ENCODE measurements at regions not wholly inside any gene's neighbourhood (a gene's known extent, or its start where the extent isn't known, plus 50 kb on each side); places are given as distances from the start of the nearest gene placed in this dataset.
"Not testable (repeated sequence)": the region's sequence is repeated elsewhere in the genome, so short reads cannot be mapped to it uniquely, and the experiment has no call there.

DNA sequence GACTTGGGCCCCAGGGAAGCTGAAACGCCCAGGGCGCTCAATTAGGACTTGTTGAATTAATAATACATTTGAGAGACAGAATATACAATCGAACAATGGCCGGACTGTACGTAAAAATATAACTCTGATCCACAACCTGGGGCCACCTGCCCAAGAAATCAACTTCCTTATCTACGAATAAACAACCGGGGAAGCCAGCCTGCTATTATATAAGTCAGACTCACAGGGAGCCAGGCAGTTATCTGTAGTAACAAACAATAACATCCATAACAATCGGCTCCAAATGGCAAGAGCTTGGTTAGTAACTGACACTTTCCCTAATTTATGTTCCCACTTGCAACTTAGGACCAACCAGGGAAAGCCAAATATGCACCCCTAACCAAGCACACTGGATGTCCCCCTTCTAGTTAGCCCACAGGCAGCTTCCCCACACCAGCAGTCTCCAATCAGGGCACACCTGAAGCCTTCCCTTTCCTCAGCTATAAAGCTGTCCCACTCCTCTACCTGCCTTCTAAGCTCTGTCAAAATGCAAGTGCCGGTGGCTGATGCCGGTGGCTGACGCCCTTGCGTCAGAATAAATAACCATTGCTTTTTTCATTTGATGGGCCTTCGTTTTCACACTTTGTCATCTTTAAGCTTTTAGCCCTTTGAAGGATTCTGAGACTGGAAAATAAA is 135.2 kb downstream of the FAM72B start:
- H3K27me3 ChIP-seq (ENCODE audit: control insufficient read depth, insufficient read depth, low read length); H3K4me1 Mint-ChIP-seq; H3K4me3 ChIP-seq (ENCODE audit: low read depth, low read length); ATAC-seq (ENCODE audit: low read depth in 2 of 2); H3K36me3 Mint-ChIP-seq; H3K36me3 ChIP-seq (ENCODE audit: control insufficient read depth, insufficient read depth, low read length); DNase-seq; H3K9me3 ChIP-seq (ENCODE audit: control insufficient read depth in 2 of 2, low read length in 2 of 2); H3K4me1 ChIP-seq (ENCODE audit: control insufficient read depth, insufficient read depth, low read length, poor library complexity, severe bottlenecking); H3K9me3 Mint-ChIP-seq; H3K27ac ChIP-seq (ENCODE audit: insufficient read depth, low read length, poor library complexity, severe bottlenecking): not testable (repeated sequence)
- Mint-ChIP-seq H3K4me3 (peak overlapping the region in 3 of 4 donors; percentile 71 to 80 (median 75)), H3K27me3 (peaks cover 11% of the 10 kb centered on the region), H3K27ac (peak overlapping the region in 2 of 3 donors; percentile 48 to 75)

DNA sequence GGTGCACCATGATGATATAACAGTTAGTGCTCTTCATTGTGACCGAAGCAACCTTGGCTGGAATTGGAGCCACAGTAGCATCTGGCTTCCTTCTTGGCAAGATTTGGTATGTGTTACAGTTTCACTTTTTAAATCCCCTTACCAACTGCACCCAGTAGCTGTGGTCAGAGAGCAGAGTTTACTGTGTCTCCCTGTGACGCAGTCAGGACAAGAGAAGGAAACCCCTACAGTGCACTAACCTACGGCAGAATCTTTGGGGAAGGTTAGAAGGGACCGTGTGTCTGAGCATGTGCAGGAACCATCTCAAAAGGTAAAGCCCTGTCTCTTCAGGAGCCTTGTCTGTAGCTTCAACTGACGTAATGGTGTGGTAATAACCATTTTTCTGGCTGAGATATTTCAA is 134.0 kb downstream of the FAM72B start:
- ATAC-seq (ENCODE audit: low read depth in 2 of 2); H3K9me3 Mint-ChIP-seq; H3K27ac Mint-ChIP-seq: not testable (repeated sequence)

GRCh38 chr1:121051161-121051790 is 132.9 kb downstream of the FAM72B start:
- peak overlapping the region; percentile 53 to 82 (median 64) for H3K4me3 Mint-ChIP-seq
- DNase-seq; H3K4me1 Mint-ChIP-seq; H3K36me3 Mint-ChIP-seq; ATAC-seq (ENCODE audit: low read depth in 2 of 2); H3K27ac ChIP-seq (ENCODE audit: insufficient read depth, low read length, poor library complexity, severe bottlenecking); H3K36me3 ChIP-seq (ENCODE audit: control insufficient read depth, insufficient read depth, low read length); H3K4me1 ChIP-seq (ENCODE audit: control insufficient read depth, insufficient read depth, low read length, poor library complexity, severe bottlenecking); H3K27me3 ChIP-seq (ENCODE audit: control insufficient read depth, insufficient read depth, low read length); H3K9me3 ChIP-seq (ENCODE audit: control insufficient read depth in 2 of 2, low read length in 2 of 2); H3K9me3 Mint-ChIP-seq; H3K4me3 ChIP-seq (ENCODE audit: low read depth, low read length): not testable (repeated sequence)
- H3K27ac Mint-ChIP-seq = peak overlapping the region in 2 of 3 donors; percentile 3 to 69
- H3K27me3 Mint-ChIP-seq = peaks cover 11% of the 10 kb centered on the region

More for the DNA sequence above, 134.0 kb downstream of the FAM72B start:
- not testable (repeated sequence) for H3K27ac ChIP-seq (ENCODE audit: insufficient read depth, low read length, poor library complexity, severe bottlenecking); H3K4me3 ChIP-seq (ENCODE audit: low read depth, low read length); DNase-seq; H3K4me3 Mint-ChIP-seq; H3K36me3 Mint-ChIP-seq; H3K27me3 ChIP-seq (ENCODE audit: control insufficient read depth, insufficient read depth, low read length); H3K36me3 ChIP-seq (ENCODE audit: control insufficient read depth, insufficient read depth, low read length); H3K4me1 Mint-ChIP-seq; H3K9me3 ChIP-seq (ENCODE audit: control insufficient read depth in 2 of 2, low read length in 2 of 2); H3K4me1 ChIP-seq (ENCODE audit: control insufficient read depth, insufficient read depth, low read length, poor library complexity, severe bottlenecking)
- peaks cover 11% of the 10 kb centered on the region for H3K27me3 Mint-ChIP-seq

GRCh38 chr1:121052081-121052660 is 132.0 kb downstream of the FAM72B start:
- not testable (repeated sequence) for H3K4me3 ChIP-seq (ENCODE audit: low read depth, low read length); H3K27ac Mint-ChIP-seq; H3K36me3 Mint-ChIP-seq; H3K4me1 ChIP-seq (ENCODE audit: control insufficient read depth, insufficient read depth, low read length, poor library complexity, severe bottlenecking); H3K9me3 Mint-ChIP-seq; H3K9me3 ChIP-seq (ENCODE audit: control insufficient read depth in 2 of 2, low read length in 2 of 2); H3K27me3 ChIP-seq (ENCODE audit: control insufficient read depth, insufficient read depth, low read length); DNase-seq; H3K36me3 ChIP-seq (ENCODE audit: control insufficient read depth, insufficient read depth, low read length); H3K27ac ChIP-seq (ENCODE audit: insufficient read depth, low read length, poor library complexity, severe bottlenecking); H3K4me1 Mint-ChIP-seq; ATAC-seq (ENCODE audit: low read depth in 2 of 2)
- Mint-ChIP-seq H3K27me3 (peaks cover 15% of the 10 kb centered on the region), H3K4me3 (peak overlapping the region in 2 of 4 donors; percentile 11 to 59)

DNA sequence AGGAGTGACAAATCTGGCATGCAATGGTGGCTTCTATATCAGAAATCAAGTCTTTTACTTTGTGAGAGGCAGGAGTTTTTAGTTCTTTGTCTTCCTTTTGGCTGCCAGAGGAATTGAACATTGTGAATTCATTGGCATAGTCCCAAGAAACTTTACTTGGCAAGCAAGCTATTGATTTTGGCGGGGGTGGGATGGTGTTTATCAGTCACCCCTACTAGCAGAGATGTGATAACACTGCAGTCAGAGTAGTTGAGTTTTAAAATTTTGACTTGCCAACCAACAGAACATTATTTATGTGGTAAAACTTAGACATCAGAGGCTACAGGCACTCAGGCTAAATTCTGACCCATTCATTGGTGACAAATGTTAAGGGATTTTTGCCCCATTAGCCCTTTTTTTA is 129.2 kb downstream of the FAM72B start:
- ATAC-seq (ENCODE audit: low read depth in 2 of 2); DNase-seq; H3K4me3 Mint-ChIP-seq; H3K36me3 Mint-ChIP-seq; H3K4me1 ChIP-seq (ENCODE audit: control insufficient read depth, insufficient read depth, low read length, poor library complexity, severe bottlenecking); H3K36me3 ChIP-seq (ENCODE audit: control insufficient read depth, insufficient read depth, low read length); H3K27ac ChIP-seq (ENCODE audit: insufficient read depth, low read length, poor library complexity, severe bottlenecking); H3K9me3 Mint-ChIP-seq; H3K27ac Mint-ChIP-seq; H3K27me3 ChIP-seq (ENCODE audit: control insufficient read depth, insufficient read depth, low read length); H3K9me3 ChIP-seq (ENCODE audit: control insufficient read depth in 2 of 2, low read length in 2 of 2); H3K4me1 Mint-ChIP-seq; H3K4me3 ChIP-seq (ENCODE audit: low read depth, low read length): not testable (repeated sequence)
- H3K27me3 Mint-ChIP-seq = peaks cover 15% of the 10 kb centered on the region

DNA sequence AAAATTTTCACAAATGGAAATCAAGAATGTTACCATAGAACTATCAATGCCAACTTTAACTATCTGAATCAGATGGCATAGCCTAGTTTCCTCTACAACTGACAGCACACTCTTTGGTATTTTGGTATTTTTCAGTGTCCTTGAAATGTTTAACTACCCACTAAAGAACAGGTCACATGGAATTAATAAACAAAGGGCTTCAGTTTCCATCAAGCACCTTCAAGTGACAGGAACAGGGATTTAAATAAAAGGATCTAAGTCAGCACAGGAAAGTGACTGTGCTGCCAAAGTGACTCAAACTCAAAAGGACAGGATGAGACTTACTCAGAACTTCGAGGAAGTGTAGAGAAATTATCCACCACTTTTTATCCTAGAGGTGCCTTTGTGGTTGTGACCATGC is 117.2 kb downstream of the FAM72B start:
- not testable (repeated sequence) for H3K27ac Mint-ChIP-seq

DNA sequence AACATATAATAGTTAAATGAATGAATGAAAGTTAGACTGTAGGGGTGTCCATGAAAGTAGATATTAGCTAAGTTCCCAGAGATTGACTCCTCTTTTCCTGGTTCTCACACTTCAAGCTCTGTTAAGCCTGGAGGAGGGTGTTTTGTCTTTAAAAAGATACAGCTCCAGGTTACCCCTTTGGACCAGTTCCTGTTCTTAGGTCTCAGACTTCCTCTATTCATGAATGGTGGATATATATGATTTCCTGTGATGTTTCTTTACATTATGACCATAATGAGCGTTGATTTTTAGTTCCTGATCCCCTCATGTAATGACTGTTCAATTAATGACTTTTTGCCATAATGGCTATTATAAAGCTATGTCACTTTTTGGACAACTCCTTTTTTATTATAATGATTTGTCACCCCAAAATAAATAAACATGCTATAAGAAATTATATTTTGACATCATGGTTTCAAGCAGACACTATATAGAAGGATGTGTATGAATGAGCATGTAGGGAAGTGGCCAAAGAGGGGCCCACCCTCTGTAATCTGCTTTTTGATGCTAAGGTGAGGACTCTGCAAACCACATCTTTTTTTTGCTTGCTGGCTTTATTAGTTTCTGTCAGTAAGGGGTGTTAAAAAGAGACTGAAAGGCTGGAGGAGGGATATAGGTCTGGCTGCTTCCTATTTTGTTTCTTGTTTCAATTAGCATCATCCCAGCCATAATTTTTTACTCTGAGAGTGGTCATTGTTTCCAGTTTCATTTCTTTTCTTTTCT is 115.2 kb downstream of the FAM72B start:
- not testable (repeated sequence) for H3K9me3 ChIP-seq (ENCODE audit: control insufficient read depth in 2 of 2, low read length in 2 of 2); H3K27ac ChIP-seq (ENCODE audit: insufficient read depth, low read length, poor library complexity, severe bottlenecking); H3K4me1 Mint-ChIP-seq; H3K9me3 Mint-ChIP-seq; H3K36me3 Mint-ChIP-seq; DNase-seq; ATAC-seq (ENCODE audit: low read depth in 2 of 2); H3K27ac Mint-ChIP-seq; H3K27me3 ChIP-seq (ENCODE audit: control insufficient read depth, insufficient read depth, low read length); H3K4me3 Mint-ChIP-seq; H3K36me3 ChIP-seq (ENCODE audit: control insufficient read depth, insufficient read depth, low read length); H3K4me3 ChIP-seq (ENCODE audit: low read depth, low read length); H3K4me1 ChIP-seq (ENCODE audit: control insufficient read depth, insufficient read depth, low read length, poor library complexity, severe bottlenecking); H3K27me3 Mint-ChIP-seq

More for the DNA sequence above, 117.2 kb downstream of the FAM72B start:
- H3K27me3 ChIP-seq (ENCODE audit: control insufficient read depth, insufficient read depth, low read length); H3K4me1 ChIP-seq (ENCODE audit: control insufficient read depth, insufficient read depth, low read length, poor library complexity, severe bottlenecking); ATAC-seq (ENCODE audit: low read depth in 2 of 2); H3K27me3 Mint-ChIP-seq; H3K4me1 Mint-ChIP-seq; H3K36me3 ChIP-seq (ENCODE audit: control insufficient read depth, insufficient read depth, low read length); H3K4me3 Mint-ChIP-seq; DNase-seq; H3K36me3 Mint-ChIP-seq; H3K9me3 Mint-ChIP-seq; H3K4me3 ChIP-seq (ENCODE audit: low read depth, low read length); H3K9me3 ChIP-seq (ENCODE audit: control insufficient read depth in 2 of 2, low read length in 2 of 2); H3K27ac ChIP-seq (ENCODE audit: insufficient read depth, low read length, poor library complexity, severe bottlenecking): not testable (repeated sequence)
